ENCODE measurements at regions not wholly inside any gene's neighbourhood (a gene's known extent, or its start where the extent isn't known, plus 50 kb on each side); places are given as distances from the start of the nearest gene placed in this dataset.
"Not testable (repeated sequence)": the region's sequence is repeated elsewhere in the genome, so short reads cannot be mapped to it uniquely, and the experiment has no call there.

DNA sequence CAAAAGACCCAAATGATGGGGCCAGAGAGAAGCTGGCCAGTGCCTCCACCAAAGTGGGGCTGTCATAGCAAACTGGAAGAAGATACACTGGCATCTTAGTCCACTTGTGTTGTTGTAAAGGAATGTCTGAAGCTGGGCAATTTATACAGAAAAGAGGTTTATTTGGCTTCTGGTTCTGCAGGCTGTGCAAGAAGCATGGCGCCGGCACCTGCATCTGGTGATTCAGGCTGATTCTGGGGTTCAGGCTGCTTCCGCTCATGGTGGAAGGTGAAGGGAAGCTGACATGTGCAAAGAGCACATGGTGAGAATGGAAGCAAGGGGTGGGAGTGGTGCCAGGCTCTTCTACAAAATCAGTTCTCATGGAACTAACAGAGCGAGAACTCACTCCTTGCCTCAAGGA lies 135.9 kb upstream of the TWIST2 start:
- no peak for DNase-seq

GRCh38 chr2:238713198-238713826 lies 134.6 kb upstream of the TWIST2 start:
- DNase-seq: no peak

- no peak for DNase-seq
Measured at GRCh38 chr2:238714038-238714528, 133.8 kb upstream of the TWIST2 start.

GRCh38 chr2:238716171-238716570 lies 131.7 kb upstream of the TWIST2 start:
- DNase-seq: no peak

GRCh38 chr2:238716585-238716984 lies 131.3 kb upstream of the TWIST2 start:
- DNase-seq: no peak

DNA sequence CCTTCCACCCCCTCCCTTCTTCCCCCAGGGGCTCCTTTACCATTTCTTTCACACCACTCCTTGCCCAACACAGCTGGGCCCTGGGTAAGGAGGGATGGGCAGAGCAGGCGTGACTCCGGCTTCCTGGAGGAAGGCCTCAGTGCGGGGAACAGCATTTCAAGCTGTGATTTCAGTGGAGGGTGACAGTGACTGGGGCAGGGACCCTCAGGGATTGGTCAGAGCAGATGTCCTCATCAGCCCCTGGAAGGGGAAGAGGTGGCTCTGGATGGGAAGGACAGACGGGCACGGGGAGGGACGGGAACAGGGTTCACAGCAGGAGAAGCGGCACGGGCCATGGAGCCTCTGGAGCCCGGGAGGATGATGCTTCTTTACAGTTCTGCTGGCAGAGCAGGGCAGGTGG lies 130.8 kb upstream of the TWIST2 start:
- no peak for DNase-seq

DNA sequence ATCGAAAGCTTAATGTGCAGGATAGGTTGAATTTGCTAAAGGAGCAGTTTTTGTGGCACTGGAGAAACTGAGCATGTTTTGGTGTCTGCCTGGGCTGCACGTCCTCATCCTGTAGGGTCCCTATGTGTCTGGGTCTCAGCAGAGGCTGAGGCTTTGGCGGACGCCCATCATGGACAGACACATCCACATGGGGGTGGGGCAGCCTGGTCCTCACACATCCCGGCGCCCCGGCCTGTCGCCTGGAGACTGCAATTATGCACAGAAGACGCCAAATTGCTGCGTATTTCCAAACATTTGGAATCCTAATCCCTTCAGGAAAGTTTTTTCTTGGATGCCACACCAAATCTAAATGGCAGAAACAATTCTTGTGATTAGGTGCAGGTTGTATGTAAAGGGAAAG lies 128.2 kb upstream of the TWIST2 start:
- no peak for DNase-seq

GRCh38 chr2:238720232-238720672 lies 127.6 kb upstream of the TWIST2 start:
- peak in 5 of 56 donors; percentile 4 to 46 (median 5) for DNase-seq

DNA sequence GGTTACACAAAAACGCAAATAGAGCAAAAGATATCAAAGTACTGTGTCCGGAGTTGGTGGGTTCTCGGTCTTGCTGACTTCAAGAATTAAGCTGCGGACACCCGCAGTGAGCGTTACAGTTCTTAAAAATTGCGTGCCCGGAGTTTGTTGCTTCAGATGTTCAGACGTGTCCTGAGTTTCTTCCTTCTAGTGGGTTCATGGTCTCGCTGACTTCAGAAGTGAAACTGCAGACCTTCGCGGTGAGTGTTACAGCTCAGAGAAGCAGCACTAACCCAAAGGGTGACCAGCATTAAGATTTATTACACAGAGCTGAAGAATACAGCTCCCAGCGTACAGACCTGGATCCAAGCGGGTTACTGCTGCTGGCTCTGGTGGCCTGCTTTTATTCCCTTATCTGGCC lies 125.7 kb upstream of the TWIST2 start:
- DNase-seq: no peak

- DNase-seq: no peak
Measured at GRCh38 chr2:238722883-238723282, 125.0 kb upstream of the TWIST2 start.

DNA sequence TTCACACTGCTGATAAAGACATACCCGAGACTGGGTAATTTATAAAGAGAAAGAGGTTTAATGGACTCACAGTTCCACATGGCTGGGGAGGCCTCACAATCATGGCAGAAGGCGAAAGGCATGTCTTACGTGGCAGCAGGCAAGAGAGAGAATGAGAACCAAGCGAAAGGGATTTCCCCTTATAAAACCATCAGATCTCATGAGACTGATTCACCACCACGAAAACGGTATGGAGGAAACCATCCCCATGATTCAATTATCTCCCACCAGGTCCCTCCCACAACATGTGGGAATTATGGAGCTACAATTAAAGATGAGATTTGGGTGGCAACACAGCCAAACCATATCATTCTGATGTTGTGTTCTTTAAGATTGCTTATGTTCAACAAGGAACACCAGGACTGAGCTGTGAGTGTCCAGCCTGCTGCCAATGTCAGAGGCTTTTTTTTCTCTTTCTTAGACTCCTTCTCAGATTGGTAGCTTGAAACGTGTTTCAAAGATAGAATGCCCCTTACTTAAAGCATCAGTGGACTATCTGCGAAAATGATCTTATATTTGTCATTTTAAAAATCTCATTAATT lies 124.1 kb upstream of the TWIST2 start:
- not testable (repeated sequence) for DNase-seq

GRCh38 chr2:238724728-238725127 lies 123.2 kb upstream of the TWIST2 start:
- DNase-seq: no peak

- DNase-seq: no peak
Measured at GRCh38 chr2:238725298-238725697, 122.6 kb upstream of the TWIST2 start.

GRCh38 chr2:238726670-238727584 lies 121.0 kb upstream of the TWIST2 start:
- DNase-seq: no peak

DNA sequence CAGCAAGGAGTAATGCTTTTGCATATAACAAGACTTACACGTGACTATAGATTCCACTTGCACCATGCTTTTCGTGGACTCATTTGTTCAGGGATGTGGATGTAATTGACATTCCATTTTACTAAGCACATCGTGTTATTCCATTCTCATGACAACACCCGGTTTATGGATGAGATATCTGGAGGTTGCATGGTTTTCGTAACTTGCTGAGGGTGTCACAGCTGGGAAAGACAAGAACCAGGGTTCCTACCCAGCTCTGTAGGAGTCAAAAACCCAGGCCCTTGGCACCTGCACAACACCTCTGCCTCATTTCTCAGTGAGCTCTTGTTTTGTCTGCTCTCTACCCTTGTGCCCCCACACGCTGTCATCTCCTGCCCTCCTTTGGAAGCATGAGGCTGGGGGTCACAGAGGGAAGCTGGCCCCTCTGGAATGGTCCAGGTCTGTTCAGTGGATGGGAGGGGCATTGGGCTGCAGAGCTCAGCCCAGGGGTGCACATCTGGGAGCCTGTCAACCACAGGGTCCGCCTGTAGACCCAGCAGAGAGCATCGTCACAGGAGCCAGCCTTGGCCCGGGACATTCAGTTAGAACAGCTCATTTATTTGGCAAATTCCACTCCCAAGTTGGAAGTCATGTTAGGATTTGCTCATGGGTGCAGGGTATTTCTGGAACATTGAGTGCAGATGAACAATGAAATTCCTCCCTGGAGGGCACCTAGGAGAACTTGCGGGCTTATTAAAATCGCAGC lies 120.1 kb upstream of the TWIST2 start:
- DNase-seq: no peak

- no peak for DNase-seq
Measured at GRCh38 chr2:238728330-238729260, 119.3 kb upstream of the TWIST2 start.

DNA sequence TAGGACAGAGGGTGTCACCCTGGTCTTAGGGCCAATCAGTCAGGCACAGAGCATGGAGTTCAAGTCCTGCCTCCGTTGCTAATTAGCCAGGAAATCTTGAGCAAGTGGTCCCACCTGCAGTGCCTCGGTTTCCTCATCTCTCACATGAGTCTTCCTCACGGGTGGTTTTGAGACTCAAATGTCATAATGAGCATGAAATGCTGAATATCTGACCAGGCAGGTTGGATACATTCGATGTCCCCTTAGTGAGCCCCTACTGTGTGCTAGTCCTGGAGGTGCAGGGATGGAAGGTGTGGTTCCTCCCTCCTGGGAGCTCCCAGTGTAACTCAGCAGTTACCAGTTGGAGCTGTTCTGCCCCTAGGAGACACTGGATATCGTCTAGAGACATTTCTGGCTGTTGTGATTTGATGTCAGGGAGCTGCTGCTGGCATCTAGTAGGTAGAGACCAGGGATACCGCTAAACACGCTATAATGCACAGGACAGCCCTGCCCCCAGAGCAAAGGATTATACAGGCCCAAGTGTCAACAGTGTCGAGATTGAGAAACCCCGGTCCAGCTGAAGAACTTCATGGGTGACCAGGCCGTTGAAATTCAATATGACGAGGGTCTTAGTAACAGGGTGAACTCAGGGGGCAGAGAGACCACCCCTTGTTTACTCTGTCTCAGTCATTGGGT lies 118.5 kb upstream of the TWIST2 start:
- DNase-seq: no peak

GRCh38 chr2:238730001-238730669 lies 117.8 kb upstream of the TWIST2 start:
- DNase-seq: no peak

- no peak for DNase-seq
Measured at GRCh38 chr2:238730881-238731280, 117.0 kb upstream of the TWIST2 start.

Data from nucleus accumbens (tissue), 56 donors.